ENCODE measurements at regions not wholly inside any gene's neighbourhood (a gene's known extent, or its start where the extent isn't known, plus 50 kb on each side); places are given as distances from the start of the nearest gene placed in this dataset.
"Not testable (repeated sequence)": the region's sequence is repeated elsewhere in the genome, so short reads cannot be mapped to it uniquely, and the experiment has no call there.

DNA sequence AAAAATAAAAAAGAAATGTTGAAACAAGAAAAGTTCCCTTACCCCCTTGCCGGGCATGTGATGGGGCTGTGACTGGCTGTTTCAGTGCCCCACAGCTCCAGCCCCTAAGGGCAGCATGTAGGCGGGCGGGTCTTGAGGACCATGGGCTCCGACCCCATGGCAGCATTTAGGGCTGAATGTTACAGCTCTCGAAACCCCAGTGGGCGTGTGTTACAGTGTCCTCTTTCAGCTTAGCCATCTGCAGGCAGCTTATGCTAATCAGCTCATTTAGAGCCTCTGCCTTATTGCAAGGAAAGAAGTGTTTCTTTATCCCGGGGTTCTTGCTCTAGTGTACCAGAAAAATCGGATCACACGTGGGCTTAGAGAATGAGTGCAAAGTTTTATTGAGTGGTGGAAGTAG lies 497.4 kb upstream of the CYLC2 start:
- no peak for DNase-seq

DNA sequence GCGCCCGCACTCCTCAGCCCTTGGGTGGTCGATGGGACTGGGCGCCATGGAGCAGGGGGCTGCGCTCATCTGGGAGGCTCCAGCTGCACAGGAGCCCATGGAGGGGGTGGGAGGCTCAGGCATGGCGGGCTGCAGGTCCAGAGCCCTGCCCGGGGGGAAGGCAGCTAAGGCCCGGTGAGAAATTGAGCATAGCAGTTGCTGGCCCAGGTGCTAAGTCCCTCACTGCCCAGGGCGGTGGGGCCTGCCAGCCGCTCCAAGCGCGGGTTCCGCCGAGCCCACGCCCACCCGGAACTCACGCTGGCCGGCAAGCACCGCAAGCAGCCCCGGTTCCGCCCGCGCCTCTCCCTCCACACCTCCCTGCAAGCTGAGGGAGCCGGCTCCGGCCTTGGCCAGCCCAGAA lies 508.2 kb upstream of the CYLC2 start:
- not testable (repeated sequence) for DNase-seq

GRCh38 chr9:102483651-102484050 lies 511.5 kb upstream of the CYLC2 start:
- no peak for DNase-seq

DNA sequence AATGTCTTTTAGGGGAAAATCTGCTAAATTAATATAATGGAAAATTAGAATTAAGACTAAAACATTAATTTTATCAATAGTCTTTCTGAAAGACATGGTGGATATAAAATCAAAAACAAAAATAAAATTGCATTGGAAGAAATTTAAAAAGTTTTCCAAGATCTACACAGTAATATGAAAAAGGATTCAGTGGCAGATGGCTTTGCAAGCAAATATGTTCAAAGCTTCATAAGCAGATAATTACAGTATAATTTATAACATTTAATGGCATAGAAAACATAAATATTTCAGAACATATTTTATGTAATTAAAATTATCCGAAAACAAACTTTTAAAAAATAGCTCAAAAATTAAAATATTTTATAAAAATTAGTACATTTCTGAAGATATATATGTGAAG lies 512.4 kb upstream of the CYLC2 start:
- DNase-seq, result no peak

DNA sequence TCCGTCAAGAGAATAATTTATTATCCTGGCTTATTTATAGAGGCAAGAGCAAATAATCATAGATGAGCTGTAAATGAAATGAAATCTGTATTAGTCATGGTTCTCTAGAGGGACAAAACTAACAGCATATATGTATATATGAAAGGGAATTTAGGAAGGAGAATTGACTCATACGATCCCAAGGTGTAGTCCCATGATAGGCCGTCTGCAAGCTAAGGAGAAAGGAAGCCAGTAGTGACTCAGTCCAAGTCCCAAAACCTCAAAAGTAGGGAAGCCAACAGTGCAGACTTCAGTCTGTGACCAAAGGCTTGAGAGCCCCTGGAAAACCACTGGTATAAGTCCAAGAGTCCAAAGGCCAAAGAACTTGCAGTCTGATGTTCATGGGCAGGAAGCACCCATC lies 515.9 kb upstream of the CYLC2 start:
- no peak for DNase-seq

DNA sequence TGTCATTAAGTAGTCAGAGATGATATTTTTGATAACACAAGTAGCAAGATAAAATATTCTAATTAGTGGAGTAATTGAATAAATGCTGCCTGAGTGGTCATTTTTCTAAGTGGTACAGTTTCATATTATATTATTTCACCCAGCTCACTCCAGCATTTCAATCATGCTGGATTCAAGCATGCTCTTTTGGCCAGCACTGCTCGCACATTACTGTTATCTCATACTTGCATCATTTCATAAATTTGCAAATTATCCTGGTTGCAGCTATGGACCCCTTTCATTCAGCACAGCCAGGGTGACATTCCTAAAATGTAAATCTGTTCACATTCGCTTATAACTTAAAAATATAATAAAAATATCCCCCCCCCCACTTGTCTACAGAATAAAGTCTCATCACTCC lies 520.8 kb upstream of the CYLC2 start:
- DNase-seq, result no peak

DNA sequence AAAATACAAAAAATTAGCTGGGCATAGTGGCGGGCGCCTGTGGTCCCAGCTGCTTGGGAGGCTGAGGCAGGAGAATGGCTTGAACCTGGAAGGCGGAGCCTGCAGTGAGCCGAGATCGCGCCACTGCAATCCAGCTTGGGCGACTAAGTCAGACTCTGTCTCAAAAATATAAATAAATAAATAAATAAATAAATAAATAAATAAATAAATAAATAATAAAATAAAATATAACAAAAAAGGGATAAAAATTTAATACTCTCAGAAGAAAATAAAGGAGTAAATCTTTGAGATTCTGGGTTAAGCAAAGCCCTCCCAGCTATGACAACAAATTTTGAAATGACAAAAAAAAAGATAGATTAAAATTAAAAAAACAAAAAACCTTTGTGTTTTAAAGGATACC lies 525.7 kb upstream of the CYLC2 start:
- DNase-seq, result not testable (repeated sequence)

GRCh38 chr9:102461156-102461819 lies 533.8 kb upstream of the CYLC2 start:
- no peak for DNase-seq

- no peak for DNase-seq
Observed at GRCh38 chr9:102459828-102460227, 535.3 kb upstream of the CYLC2 start.

DNA sequence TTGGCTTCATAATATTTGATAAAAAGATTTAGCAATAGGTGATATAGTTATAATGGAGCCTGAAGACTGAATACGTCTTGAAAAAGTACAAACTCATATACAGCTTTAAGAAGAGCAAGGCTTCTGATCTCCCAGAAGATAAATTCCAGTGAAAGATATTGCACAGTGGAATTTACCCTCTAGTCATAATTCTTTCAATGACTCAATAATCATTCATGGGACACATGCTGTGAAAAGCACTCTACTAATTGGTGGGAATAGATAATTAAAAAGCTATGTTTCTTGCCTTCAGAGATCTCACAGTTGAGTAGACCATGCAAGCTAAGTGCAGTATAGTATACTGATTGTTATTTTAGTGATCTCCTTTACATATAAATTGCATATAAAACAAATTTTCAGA lies 538.6 kb upstream of the CYLC2 start:
- no peak for DNase-seq

GRCh38 chr9:102445906-102446305 lies 549.2 kb upstream of the CYLC2 start:
- no peak for DNase-seq

- DNase-seq, result no peak
Observed at GRCh38 chr9:102445181-102445747, 549.9 kb upstream of the CYLC2 start.

GRCh38 chr9:102439583-102439982 lies 555.5 kb upstream of the CYLC2 start:
- no peak for DNase-seq

DNA sequence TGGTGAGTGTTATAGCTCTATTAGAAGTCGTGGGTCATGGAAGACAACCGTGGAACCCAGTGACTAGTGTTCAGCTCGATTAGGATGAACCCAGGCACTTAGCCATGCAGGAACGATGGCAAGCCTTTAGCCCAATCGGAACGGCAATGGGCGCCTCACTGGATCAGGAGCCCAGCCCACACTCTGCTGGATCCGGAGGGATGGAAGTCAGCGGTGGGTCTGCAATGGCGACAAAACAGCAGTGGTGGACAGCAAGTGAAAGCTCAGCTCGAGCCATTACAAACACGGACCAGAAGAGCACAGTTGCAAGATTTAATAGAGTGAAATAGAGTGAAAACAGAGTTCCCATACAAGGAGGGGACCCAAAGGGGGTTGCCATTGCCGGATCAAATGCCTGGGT lies 558.5 kb upstream of the CYLC2 start:
- not testable (repeated sequence) for DNase-seq

GRCh38 chr9:102435427-102435826 lies 559.7 kb upstream of the CYLC2 start:
- no peak for DNase-seq

GRCh38 chr9:102434545-102434944 lies 560.6 kb upstream of the CYLC2 start:
- no peak for DNase-seq

DNA sequence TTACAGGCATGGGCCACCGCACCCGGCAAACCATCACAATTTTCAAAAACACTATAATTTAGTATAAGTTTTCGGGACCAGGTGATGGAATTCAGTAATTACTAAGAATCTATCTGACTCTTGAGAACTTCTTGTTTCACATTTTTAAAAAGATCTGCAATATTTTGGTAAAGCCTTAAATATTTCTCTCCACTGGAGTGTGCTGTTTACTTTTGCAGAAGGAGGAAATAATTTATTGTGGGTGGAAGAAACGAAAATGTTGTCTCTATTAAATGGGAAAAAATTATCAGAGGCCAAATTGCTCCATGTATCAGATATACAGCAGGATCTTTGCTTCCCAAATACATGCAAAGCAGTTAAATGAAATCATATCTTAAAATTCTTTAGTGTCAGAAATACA lies 566.8 kb upstream of the CYLC2 start:
- no peak for DNase-seq

GRCh38 chr9:102416251-102416650 lies 578.9 kb upstream of the CYLC2 start:
- DNase-seq, result not testable (repeated sequence)

DNA sequence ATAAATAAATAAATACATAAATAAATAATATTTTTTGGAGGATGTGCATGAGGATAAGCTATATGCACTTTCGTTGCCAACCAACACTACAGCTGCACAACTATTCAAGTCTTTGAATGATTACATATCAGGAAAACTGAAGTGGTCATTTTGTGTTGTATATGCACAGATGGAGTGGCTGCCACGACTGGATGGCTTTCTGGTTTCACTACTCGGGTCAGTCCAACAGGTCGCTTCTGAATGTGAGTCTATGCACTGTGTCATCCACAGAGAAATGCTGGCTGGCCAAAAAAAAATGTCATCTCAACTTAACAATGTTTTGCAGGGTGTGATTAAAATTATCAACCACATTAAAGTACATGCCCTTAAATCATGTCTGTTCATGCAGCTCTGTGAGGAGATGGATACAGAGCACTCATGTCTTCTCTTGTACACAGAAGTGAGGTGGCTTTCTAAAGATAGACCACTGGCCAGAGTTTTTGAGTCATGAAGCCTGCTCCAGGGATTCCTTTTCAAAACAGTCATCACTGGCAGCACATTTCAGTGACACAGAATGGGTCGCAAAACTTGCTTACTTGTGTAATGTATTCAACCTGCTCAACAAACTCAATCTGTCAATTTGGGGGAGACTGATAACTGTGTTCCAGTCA lies 589.8 kb upstream of the CYLC2 start:
- no peak for DNase-seq

DNA sequence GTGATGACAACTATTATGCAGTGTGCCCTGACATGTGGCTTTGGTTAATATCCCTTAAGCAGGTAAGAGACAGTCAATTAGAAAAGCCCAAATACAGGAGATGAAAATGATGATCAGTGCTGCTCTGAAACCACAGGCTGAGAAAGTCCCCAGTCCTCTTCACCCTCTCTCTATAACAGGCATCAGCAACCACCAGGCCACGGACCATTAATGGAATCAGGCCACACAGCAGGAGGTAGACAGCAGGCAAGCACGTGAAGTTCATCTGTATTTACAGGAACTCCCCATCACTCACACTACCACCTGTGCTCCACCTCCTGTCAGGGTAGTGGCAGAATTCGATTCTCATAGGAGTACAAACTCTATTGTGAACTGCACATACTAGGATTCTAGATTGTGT lies 591.6 kb upstream of the CYLC2 start:
- no peak for DNase-seq

- DNase-seq, result no peak
Observed at GRCh38 chr9:102398205-102398604, 596.9 kb upstream of the CYLC2 start.

- not testable (repeated sequence) for DNase-seq
Observed at GRCh38 chr9:102385620-102386019, 609.5 kb upstream of the CYLC2 start.

GRCh38 chr9:102362470-102363132 lies 624.2 kb upstream of the GRIN3A start:
- no peak for DNase-seq

GRCh38 chr9:102360846-102361245 lies 622.4 kb upstream of the GRIN3A start:
- no peak for DNase-seq

All from bone marrow (tissue), 2 donors.